ENCODE measurements at regions not wholly inside any gene's neighbourhood (a gene's known extent, or its start where the extent isn't known, plus 50 kb on each side); places are given as distances from the start of the nearest gene placed in this dataset.

DNA sequence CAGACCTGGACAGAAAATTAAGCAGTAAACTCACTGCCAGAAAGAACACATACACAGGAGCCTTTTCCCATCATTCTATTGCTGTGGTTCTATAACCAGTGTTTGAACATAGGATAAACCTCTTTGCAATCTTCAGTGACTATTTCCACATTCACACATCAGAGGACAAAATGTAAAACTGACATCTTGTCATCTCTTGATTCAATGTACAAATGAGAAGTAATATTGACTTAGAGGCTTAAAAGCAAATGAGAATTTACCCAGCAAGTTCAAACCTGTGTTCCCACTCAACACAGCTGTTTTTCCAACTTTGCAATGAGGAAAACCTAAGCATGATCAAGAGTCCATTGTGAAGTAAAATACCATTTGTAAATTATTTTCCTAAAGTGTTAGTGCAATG is 307.1 kb upstream of the CPXCR1 start:
- TF ChIP-seq, protein P1, sequence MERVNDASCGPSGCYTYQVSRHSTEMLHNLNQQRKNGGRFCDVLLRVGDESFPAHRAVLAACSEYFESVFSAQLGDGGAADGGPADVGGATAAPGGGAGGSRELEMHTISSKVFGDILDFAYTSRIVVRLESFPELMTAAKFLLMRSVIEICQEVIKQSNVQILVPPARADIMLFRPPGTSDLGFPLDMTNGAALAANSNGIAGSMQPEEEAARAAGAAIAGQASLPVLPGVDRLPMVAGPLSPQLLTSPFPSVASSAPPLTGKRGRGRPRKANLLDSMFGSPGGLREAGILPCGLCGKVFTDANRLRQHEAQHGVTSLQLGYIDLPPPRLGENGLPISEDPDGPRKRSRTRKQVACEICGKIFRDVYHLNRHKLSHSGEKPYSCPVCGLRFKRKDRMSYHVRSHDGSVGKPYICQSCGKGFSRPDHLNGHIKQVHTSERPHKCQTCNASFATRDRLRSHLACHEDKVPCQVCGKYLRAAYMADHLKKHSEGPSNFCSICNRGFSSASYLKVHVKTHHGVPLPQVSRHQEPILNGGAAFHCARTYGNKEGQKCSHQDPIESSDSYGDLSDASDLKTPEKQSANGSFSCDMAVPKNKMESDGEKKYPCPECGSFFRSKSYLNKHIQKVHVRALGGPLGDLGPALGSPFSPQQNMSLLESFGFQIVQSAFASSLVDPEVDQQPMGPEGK (CRISPR knock-in tag; IDR thresholded peaks at IDR 0.05), result no peak
- TF ChIP-seq SALL2 (CRISPR knock-in tag; IDR thresholded peaks at IDR 0.05) (no peak), KLF13 (CRISPR knock-in tag; IDR thresholded peaks at IDR 0.05) (no peak), PITX1 (CRISPR knock-in tag; IDR thresholded peaks at IDR 0.05) (no peak), RFX5 (IDR thresholded peaks at IDR 0.05; ENCODE audit: low read depth, low read length) (no peak), NR2C2 (CRISPR knock-in tag; IDR thresholded peaks at IDR 0.05; ENCODE audit: borderline replicate concordance) (no peak), POLR2AphosphoS5 (IDR thresholded peaks at IDR 0.05; ENCODE audit: low read depth, low read length) (no peak), HNF4A (CRISPR knock-in tag; IDR thresholded peaks at IDR 0.05) (peak; percentile 70), ZKSCAN1 (IDR thresholded peaks at IDR 0.05; ENCODE audit: low read length) (no peak), SSRP1 (CRISPR knock-in tag; IDR thresholded peaks at IDR 0.05) (no peak)
- TF ChIP-seq, protein P2, sequence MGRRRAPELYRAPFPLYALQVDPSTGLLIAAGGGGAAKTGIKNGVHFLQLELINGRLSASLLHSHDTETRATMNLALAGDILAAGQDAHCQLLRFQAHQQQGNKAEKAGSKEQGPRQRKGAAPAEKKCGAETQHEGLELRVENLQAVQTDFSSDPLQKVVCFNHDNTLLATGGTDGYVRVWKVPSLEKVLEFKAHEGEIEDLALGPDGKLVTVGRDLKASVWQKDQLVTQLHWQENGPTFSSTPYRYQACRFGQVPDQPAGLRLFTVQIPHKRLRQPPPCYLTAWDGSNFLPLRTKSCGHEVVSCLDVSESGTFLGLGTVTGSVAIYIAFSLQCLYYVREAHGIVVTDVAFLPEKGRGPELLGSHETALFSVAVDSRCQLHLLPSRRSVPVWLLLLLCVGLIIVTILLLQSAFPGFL (CRISPR knock-in tag; IDR thresholded peaks at IDR 0.05), result no peak
- TF ChIP-seq, protein P3, sequence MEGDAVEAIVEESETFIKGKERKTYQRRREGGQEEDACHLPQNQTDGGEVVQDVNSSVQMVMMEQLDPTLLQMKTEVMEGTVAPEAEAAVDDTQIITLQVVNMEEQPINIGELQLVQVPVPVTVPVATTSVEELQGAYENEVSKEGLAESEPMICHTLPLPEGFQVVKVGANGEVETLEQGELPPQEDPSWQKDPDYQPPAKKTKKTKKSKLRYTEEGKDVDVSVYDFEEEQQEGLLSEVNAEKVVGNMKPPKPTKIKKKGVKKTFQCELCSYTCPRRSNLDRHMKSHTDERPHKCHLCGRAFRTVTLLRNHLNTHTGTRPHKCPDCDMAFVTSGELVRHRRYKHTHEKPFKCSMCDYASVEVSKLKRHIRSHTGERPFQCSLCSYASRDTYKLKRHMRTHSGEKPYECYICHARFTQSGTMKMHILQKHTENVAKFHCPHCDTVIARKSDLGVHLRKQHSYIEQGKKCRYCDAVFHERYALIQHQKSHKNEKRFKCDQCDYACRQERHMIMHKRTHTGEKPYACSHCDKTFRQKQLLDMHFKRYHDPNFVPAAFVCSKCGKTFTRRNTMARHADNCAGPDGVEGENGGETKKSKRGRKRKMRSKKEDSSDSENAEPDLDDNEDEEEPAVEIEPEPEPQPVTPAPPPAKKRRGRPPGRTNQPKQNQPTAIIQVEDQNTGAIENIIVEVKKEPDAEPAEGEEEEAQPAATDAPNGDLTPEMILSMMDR (CRISPR knock-in tag; IDR thresholded peaks at IDR 0.05), result no peak
- TF ChIP-seq, protein P4, sequence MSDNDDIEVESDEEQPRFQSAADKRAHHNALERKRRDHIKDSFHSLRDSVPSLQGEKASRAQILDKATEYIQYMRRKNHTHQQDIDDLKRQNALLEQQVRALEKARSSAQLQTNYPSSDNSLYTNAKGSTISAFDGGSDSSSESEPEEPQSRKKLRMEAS (IDR thresholded peaks at IDR 0.05), result no peak
- TF ChIP-seq, protein P5, sequence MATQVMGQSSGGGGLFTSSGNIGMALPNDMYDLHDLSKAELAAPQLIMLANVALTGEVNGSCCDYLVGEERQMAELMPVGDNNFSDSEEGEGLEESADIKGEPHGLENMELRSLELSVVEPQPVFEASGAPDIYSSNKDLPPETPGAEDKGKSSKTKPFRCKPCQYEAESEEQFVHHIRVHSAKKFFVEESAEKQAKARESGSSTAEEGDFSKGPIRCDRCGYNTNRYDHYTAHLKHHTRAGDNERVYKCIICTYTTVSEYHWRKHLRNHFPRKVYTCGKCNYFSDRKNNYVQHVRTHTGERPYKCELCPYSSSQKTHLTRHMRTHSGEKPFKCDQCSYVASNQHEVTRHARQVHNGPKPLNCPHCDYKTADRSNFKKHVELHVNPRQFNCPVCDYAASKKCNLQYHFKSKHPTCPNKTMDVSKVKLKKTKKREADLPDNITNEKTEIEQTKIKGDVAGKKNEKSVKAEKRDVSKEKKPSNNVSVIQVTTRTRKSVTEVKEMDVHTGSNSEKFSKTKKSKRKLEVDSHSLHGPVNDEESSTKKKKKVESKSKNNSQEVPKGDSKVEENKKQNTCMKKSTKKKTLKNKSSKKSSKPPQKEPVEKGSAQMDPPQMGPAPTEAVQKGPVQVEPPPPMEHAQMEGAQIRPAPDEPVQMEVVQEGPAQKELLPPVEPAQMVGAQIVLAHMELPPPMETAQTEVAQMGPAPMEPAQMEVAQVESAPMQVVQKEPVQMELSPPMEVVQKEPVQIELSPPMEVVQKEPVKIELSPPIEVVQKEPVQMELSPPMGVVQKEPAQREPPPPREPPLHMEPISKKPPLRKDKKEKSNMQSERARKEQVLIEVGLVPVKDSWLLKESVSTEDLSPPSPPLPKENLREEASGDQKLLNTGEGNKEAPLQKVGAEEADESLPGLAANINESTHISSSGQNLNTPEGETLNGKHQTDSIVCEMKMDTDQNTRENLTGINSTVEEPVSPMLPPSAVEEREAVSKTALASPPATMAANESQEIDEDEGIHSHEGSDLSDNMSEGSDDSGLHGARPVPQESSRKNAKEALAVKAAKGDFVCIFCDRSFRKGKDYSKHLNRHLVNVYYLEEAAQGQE (IDR thresholded peaks at IDR 0.05; ENCODE audit: borderline replicate concordance in 1 of 2, low read depth in 1 of 2, low read length in 2 of 2), result no peak

All from HepG2 (cell line).